ENCODE measurements at regions not wholly inside any gene's neighbourhood (a gene's known extent, or its start where the extent isn't known, plus 50 kb on each side); places are given as distances from the start of the nearest gene placed in this dataset.

GRCh38 chr2:196492946-196493345, 146.6 kb upstream of the CCDC150 start:
- no peak for TF ChIP-seq EP300 (IDR thresholded peaks at IDR 0.05; ENCODE audit: low read depth)
- TF ChIP-seq POLR2A (IDR thresholded peaks at IDR 0.05) = no peak
- no peak for TF ChIP-seq POLR2AphosphoS5 (IDR thresholded peaks at IDR 0.05)
- TF ChIP-seq CTCF (IDR thresholded peaks at IDR 0.05) = no peak

Measured in transverse colon (tissue), 4 donors.